Right atrium auricular region (tissue), 2 donors: ENCODE measurements at regions not wholly inside any gene's neighbourhood (a gene's known extent, or its start where the extent isn't known, plus 50 kb on each side); places are given as distances from the start of the nearest gene placed in this dataset.

Experiments used
- DNase-seq: peaks from one replicate; pipeline ENCODE4 v3.0.0-alpha.2; 2019; ENCODE audit warnings: low spot score
- H3K27ac ChIP-seq, 2 donors: fragments of 200-600 bp; sonication (generic); 1 replicate in 1 of 2; 2 replicates in 1 of 2; pipeline ENCODE4 v1.5.1; 2016 to 2019
- H3K27me3 ChIP-seq, 2 donors: fragments of 200-600 bp; sonication (generic); one replicate each; pipeline versions ENCODE4 v1.5.1 to v1.6.0; 2017 to 2019
- H3K36me3 ChIP-seq: fragments of 200-600 bp; sonication (generic); one replicate; pipeline ENCODE4 v1.5.1; 2016
- H3K4me1 ChIP-seq, 2 donors: fragments of 200-600 bp; sonication (generic); one replicate each; pipeline versions ENCODE4 v1.5.1 to v1.6.0; 2017 to 2019
- H3K4me3 ChIP-seq, 2 donors: fragments of 200-600 bp; sonication (generic); 1 replicate in 1 of 2; 2 replicates in 1 of 2; pipeline ENCODE4 v1.5.1; 2017 to 2019; ENCODE audit warnings: mild to moderate bottlenecking in 1 of 2, moderate library complexity in 1 of 2
- H3K9me3 ChIP-seq, 2 donors: fragments of 200-600 bp; sonication (generic); one replicate each; pipeline ENCODE4 v1.5.1; 2019
- CTCF ChIP-seq, 2 donors: fragments of 200-600 bp; sonication (generic); IDR thresholded peaks; one replicate each; pipeline ENCODE4 v1.5.1; 2019; ENCODE audit warnings: antibody characterized with exemption in 2 of 2

- Histone ChIP-seq H3K27ac (no peak overlapping the region), H3K4me1 (no peaks in the 10 kb centered on the region), H3K9me3 (no peaks in the 10 kb centered on the region), H3K36me3 (no peaks in the 10 kb centered on the region), H3K27me3 (no peaks in the 10 kb centered on the region), H3K4me3 (no peak overlapping the region)
- no peak for DNase-seq
- no peak for TF ChIP-seq CTCF (IDR thresholded peaks at IDR 0.05)
Observed at GRCh38 chr3:94292151-94292550, 229.3 kb downstream of the NSUN3 start.

GRCh38 chr3:94293793-94294195 lies 230.9 kb downstream of the NSUN3 start:
- Histone ChIP-seq H3K36me3 (no peaks in the 10 kb centered on the region), H3K9me3 (no peaks in the 10 kb centered on the region), H3K27ac (no peak overlapping the region), H3K4me3 (no peak overlapping the region), H3K27me3 (no peaks in the 10 kb centered on the region), H3K4me1 (no peaks in the 10 kb centered on the region)
- no peak for TF ChIP-seq CTCF (IDR thresholded peaks at IDR 0.05)
- no peak for DNase-seq

GRCh38 chr3:94294806-94295205 lies 231.9 kb downstream of the NSUN3 start:
- Histone ChIP-seq H3K27me3 (no peaks in the 10 kb centered on the region), H3K36me3 (no peaks in the 10 kb centered on the region), H3K9me3 (no peaks in the 10 kb centered on the region), H3K4me1 (no peaks in the 10 kb centered on the region), H3K4me3 (no peak overlapping the region), H3K27ac (no peak overlapping the region)
- TF ChIP-seq CTCF (IDR thresholded peaks at IDR 0.05): no peak
- DNase-seq: no peak

- Histone ChIP-seq H3K4me3 (no peak overlapping the region), H3K36me3 (no peaks in the 10 kb centered on the region), H3K27ac (no peak overlapping the region), H3K27me3 (no peaks in the 10 kb centered on the region), H3K9me3 (no peaks in the 10 kb centered on the region), H3K4me1 (peaks cover 0 to 9% of the 10 kb centered on the region in 2 donors)
- TF ChIP-seq CTCF (IDR thresholded peaks at IDR 0.05): no peak
- no peak for DNase-seq
Observed at GRCh38 chr3:94299716-94300115, 236.9 kb downstream of the NSUN3 start.

GRCh38 chr3:94301366-94301765 lies 238.5 kb downstream of the NSUN3 start:
- no peak for TF ChIP-seq CTCF (IDR thresholded peaks at IDR 0.05)

GRCh38 chr3:94303266-94303665 lies 240.4 kb downstream of the NSUN3 start:
- Histone ChIP-seq H3K9me3 (no peaks in the 10 kb centered on the region), H3K27ac (no peak overlapping the region), H3K4me3 (no peak overlapping the region), H3K4me1 (peaks cover 0 to 18% of the 10 kb centered on the region in 2 donors), H3K36me3 (no peaks in the 10 kb centered on the region), H3K27me3 (no peaks in the 10 kb centered on the region)
- DNase-seq: no peak
- TF ChIP-seq CTCF (IDR thresholded peaks at IDR 0.05): no peak

More at GRCh38 chr3:94301366-94301765, 238.5 kb downstream of the NSUN3 start:
- no peak for DNase-seq
- Histone ChIP-seq H3K9me3 (no peaks in the 10 kb centered on the region), H3K36me3 (no peaks in the 10 kb centered on the region), H3K4me3 (no peak overlapping the region), H3K4me1 (peaks cover 0 to 18% of the 10 kb centered on the region in 2 donors), H3K27me3 (no peaks in the 10 kb centered on the region), H3K27ac (no peak overlapping the region)
